ENCODE measurements at regions not wholly inside any gene's neighbourhood (a gene's known extent, or its start where the extent isn't known, plus 50 kb on each side); places are given as distances from the start of the nearest gene placed in this dataset.

GRCh38 chr2:129231924-129232323 lies 747.5 kb upstream of the RAB6C start (continued):
- TF ChIP-seq MXI1 (IDR thresholded peaks at IDR 0.05; ENCODE audit: low read depth, low read length): no peak
- no peak for TF ChIP-seq FOSL2 (IDR thresholded peaks at IDR 0.05; ENCODE audit: borderline replicate concordance, low read depth)
- TF ChIP-seq GATA2 (CRISPR knock-in tag; IDR thresholded peaks at IDR 0.05): no peak

DNA sequence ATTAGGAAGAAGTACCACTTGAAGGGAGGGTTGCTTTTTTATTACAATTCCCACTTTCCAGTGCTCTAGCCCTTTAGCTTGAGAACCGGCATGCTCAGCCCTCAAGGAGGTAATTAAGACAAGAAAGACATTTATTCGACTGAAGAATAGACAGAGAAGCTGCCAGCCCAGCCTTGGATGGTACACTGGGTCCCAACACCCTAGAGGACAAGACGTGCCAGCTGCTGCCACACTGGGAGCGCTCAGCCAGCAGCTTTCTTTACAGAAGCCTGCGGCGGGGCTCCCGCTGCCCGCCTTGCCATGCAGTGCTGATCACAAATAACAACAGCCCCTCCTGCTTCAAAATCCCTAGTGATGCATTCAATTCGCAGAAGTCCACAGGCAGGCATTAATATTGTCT lies 746.3 kb upstream of the RAB6C start:
- H4K20me1 ChIP-seq (ENCODE audit: insufficient read depth): no peaks in the 10 kb centered on the region
- no peaks in the 10 kb centered on the region for H3K27me3 ChIP-seq (ENCODE audit: insufficient read depth)
- no peaks in the 10 kb centered on the region for H3K9me3 ChIP-seq
- ChIA-PET CTCF (interaction anchor here (0.6 to 1.3 kb wide), 3 partner anchors 9 to 918 kb away, joined by 3 read pairs; no protein-coding TSS in a partner anchor), POLR2A (no interaction called here)
- H3K4me3 ChIP-seq (ENCODE audit: low read depth in 2 of 2, low read length in 1 of 2): no peak overlapping the region
- H2AFZ ChIP-seq (ENCODE audit: low read depth): no peak overlapping the region
- H3K4me1 ChIP-seq (ENCODE audit: control insufficient read depth in 1 of 2, insufficient read depth in 2 of 2, low read depth in 1 of 2, low read length in 1 of 2): no peaks in the 10 kb centered on the region
- no peaks in the 10 kb centered on the region for H3F3A ChIP-seq (replicated peaks; ENCODE audit: insufficient read depth)
- no peak for DNase-seq
- H3K79me2 ChIP-seq (ENCODE audit: insufficient read depth): no peaks in the 10 kb centered on the region
- 24% methylated on average over 7 of the region's 9 CpGs for WGBS (ENCODE audit: low lambda C conversion rate)
- no peaks in the 10 kb centered on the region for H3K9me2 ChIP-seq
- TF ChIP-seq, protein P1, sequence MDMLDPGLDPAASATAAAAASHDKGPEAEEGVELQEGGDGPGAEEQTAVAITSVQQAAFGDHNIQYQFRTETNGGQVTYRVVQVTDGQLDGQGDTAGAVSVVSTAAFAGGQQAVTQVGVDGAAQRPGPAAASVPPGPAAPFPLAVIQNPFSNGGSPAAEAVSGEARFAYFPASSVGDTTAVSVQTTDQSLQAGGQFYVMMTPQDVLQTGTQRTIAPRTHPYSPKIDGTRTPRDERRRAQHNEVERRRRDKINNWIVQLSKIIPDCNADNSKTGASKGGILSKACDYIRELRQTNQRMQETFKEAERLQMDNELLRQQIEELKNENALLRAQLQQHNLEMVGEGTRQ (IDR thresholded peaks at IDR 0.05; ENCODE audit: borderline replicate concordance, low read depth, low read length): no peak
- no peak for TF ChIP-seq MXI1 (IDR thresholded peaks at IDR 0.05; ENCODE audit: low read depth, low read length)
- no peak for TF ChIP-seq EZH2phosphoT487 (IDR thresholded peaks at IDR 0.05; ENCODE audit: borderline replicate concordance, low read depth)
- no peak for TF ChIP-seq RCOR1 (IDR thresholded peaks at IDR 0.05; ENCODE audit: low read length)
- TF ChIP-seq GABPA (IDR thresholded peaks at IDR 0.05; ENCODE audit: low read depth): no peak
- TF ChIP-seq ZBTB33 (IDR thresholded peaks at IDR 0.05; ENCODE audit: borderline replicate concordance, low read depth): no peak
- TF ChIP-seq, protein P2, sequence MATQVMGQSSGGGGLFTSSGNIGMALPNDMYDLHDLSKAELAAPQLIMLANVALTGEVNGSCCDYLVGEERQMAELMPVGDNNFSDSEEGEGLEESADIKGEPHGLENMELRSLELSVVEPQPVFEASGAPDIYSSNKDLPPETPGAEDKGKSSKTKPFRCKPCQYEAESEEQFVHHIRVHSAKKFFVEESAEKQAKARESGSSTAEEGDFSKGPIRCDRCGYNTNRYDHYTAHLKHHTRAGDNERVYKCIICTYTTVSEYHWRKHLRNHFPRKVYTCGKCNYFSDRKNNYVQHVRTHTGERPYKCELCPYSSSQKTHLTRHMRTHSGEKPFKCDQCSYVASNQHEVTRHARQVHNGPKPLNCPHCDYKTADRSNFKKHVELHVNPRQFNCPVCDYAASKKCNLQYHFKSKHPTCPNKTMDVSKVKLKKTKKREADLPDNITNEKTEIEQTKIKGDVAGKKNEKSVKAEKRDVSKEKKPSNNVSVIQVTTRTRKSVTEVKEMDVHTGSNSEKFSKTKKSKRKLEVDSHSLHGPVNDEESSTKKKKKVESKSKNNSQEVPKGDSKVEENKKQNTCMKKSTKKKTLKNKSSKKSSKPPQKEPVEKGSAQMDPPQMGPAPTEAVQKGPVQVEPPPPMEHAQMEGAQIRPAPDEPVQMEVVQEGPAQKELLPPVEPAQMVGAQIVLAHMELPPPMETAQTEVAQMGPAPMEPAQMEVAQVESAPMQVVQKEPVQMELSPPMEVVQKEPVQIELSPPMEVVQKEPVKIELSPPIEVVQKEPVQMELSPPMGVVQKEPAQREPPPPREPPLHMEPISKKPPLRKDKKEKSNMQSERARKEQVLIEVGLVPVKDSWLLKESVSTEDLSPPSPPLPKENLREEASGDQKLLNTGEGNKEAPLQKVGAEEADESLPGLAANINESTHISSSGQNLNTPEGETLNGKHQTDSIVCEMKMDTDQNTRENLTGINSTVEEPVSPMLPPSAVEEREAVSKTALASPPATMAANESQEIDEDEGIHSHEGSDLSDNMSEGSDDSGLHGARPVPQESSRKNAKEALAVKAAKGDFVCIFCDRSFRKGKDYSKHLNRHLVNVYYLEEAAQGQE (IDR thresholded peaks at IDR 0.05; ENCODE audit: low read depth, low read length): no peak
- no peak for TF ChIP-seq TAF1 (IDR thresholded peaks at IDR 0.05; ENCODE audit: borderline replicate concordance, low read depth, low read length)
- no peaks in the 10 kb centered on the region for H3K36me3 ChIP-seq (replicated peaks in 1 of 2; ENCODE audit: control insufficient read depth in 1 of 2, insufficient read depth in 2 of 2, low read length in 1 of 2)
- H3K9ac ChIP-seq: no peak overlapping the region
- no peak overlapping the region for H3K27ac ChIP-seq (ENCODE audit: low read depth in 2 of 2, low read length in 1 of 2)
- H3K4me2 ChIP-seq: no peak overlapping the region

All from SK-N-SH (cell line).